ENCODE measurements at regions not wholly inside any gene's neighbourhood (a gene's known extent, or its start where the extent isn't known, plus 50 kb on each side); places are given as distances from the start of the nearest gene placed in this dataset.
"Not testable (repeated sequence)": the region's sequence is repeated elsewhere in the genome, so short reads cannot be mapped to it uniquely, and the experiment has no call there.

- TF ChIP-seq CTCF (IDR thresholded peaks at IDR 0.05) = no peak
- no peak for TF ChIP-seq POLR2A (IDR thresholded peaks at IDR 0.05)
- DNase-seq (ENCODE audit: low spot score in 2 of 2) = no peak
- H3K4me3 ChIP-seq (ENCODE audit: low read depth, poor library complexity, severe bottlenecking) = no peak overlapping the region
- WGBS, 2 donors = 77% methylated on average over 2 of the region's 2 CpGs
- intact Hi-C loops (cut with DNase I; ENCODE audit: low total_unique reads) = no loop called here
These were observed 208.6 kb downstream of the BLID start for GRCh38 chr11:121907379-121907778.

GRCh38 chr11:121904148-121904547 lies 211.9 kb downstream of the BLID start:
- no peak overlapping the region for H3K4me3 ChIP-seq (ENCODE audit: low read depth, poor library complexity, severe bottlenecking)
- intact Hi-C loops (cut with DNase I; ENCODE audit: low total_unique reads) = no loop called here
- WGBS, 2 donors = 75 to 85% methylated on average over 6 of the region's 6 CpGs
- TF ChIP-seq CTCF (IDR thresholded peaks at IDR 0.05) (no peak), POLR2A (IDR thresholded peaks at IDR 0.05) (no peak)
- DNase-seq (ENCODE audit: low spot score in 2 of 2) = no peak

- 91% methylated on average over 4 of the region's 4 CpGs for WGBS, 2 donors
- no peak for TF ChIP-seq POLR2A (IDR thresholded peaks at IDR 0.05)
- no peak for TF ChIP-seq CTCF (IDR thresholded peaks at IDR 0.05)
- intact Hi-C loops (cut with DNase I; ENCODE audit: low total_unique reads) = no loop called here
- H3K4me3 ChIP-seq (ENCODE audit: low read depth, poor library complexity, severe bottlenecking) = no peak overlapping the region
- no peak for DNase-seq (ENCODE audit: low spot score in 2 of 2)
These were observed 214.1 kb downstream of the BLID start for GRCh38 chr11:121901886-121902285.

- intact Hi-C loops (cut with DNase I; ENCODE audit: low total_unique reads); H3K4me3 ChIP-seq (ENCODE audit: low read depth, poor library complexity, severe bottlenecking); DNase-seq (ENCODE audit: low spot score in 2 of 2): not testable (repeated sequence)
- WGBS, 2 donors = 43 to 49% methylated on average over 2 of the region's 2 CpGs
These were observed 214.6 kb downstream of the BLID start for GRCh38 chr11:121901417-121901816.

GRCh38 chr11:121899520-121899919 lies 216.5 kb downstream of the BLID start:
- WGBS, 2 donors = 88 to 91% methylated on average over 4 of the region's 4 CpGs
- no peak for DNase-seq (ENCODE audit: low spot score in 2 of 2)
- no peak overlapping the region for H3K4me3 ChIP-seq (ENCODE audit: low read depth, poor library complexity, severe bottlenecking)
- TF ChIP-seq CTCF (IDR thresholded peaks at IDR 0.05) = no peak
- no peak for TF ChIP-seq POLR2A (IDR thresholded peaks at IDR 0.05)
- intact Hi-C loops (cut with DNase I; ENCODE audit: low total_unique reads) = no loop called here

- no peak overlapping the region for H3K4me3 ChIP-seq (ENCODE audit: low read depth, poor library complexity, severe bottlenecking)
- DNase-seq (ENCODE audit: low spot score in 2 of 2) = no peak
- TF ChIP-seq CTCF (IDR thresholded peaks at IDR 0.05) (no peak), POLR2A (IDR thresholded peaks at IDR 0.05) (no peak)
- WGBS, 2 donors = 72 to 79% methylated on average over 7 of the region's 7 CpGs
- intact Hi-C loops (cut with DNase I; ENCODE audit: low total_unique reads) = no loop called here
These were observed 217.1 kb downstream of the BLID start for GRCh38 chr11:121898903-121899302.

All from lower leg skin (tissue), 4 donors.